PC-9 (cell line): ENCODE measurements at regions not wholly inside any gene's neighbourhood (a gene's known extent, or its start where the extent isn't known, plus 50 kb on each side); places are given as distances from the start of the nearest gene placed in this dataset.

Experiments
- EZH2 ChIP-seq: fragments of 200-600 bp; sonication (generic); IDR thresholded peaks from 2 replicates; pipeline ENCODE4 v1.8.0; 2017; ENCODE audit warnings: antibody characterized with exemption, low read depth
- TF ChIP-seq, protein P1 (sequence below): fragments of 200-600 bp; sonication (generic); conservative IDR thresholded peaks from 2 replicates; pipeline ENCODE4 v1.6.1; 2017; ENCODE audit warnings: mixed run types, antibody characterized with exemption, mild to moderate bottlenecking, moderate library complexity

DNA sequence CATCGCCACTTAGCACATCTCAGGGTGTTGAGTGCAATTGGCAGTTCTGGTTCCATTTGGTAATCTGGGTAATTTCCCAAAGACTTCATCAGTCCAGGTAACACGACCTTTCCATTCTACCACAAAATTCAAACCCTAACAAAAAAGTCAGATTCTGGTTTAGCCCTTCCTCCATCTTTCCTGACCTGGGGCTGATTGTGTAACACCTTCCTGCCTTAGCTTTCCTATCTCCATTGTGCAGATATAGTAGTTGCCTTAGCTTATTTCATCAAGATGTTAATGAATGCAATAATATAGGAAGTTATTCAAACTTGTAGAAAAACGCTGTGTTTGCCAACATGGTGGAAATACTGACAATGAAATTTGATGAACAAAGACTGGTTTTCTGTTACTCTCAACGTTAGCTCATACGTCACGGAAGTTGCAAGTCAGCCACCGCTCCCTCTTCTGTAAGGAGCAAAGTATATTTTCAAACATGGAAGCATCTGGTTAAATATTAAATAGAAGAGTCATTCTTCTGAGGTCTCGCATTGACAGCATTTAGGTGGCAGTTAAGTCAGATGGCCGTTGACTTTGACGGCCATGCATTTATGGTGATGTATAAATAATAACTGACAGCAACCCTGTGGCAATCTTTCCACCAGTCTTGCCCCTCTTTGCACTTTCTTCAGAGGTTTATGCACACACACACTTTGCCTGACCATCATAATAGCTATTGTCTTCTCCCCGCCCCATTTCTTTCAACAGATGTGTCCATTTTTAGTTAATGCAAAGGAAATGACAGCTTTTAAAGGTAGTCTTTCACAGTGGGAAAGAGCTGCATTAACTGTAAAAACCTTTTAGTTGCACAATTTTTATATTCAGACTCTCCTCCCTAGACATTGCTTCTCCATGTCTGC, 205.1 kb upstream of the BMPER start:
- TF ChIP-seq, protein P1, sequence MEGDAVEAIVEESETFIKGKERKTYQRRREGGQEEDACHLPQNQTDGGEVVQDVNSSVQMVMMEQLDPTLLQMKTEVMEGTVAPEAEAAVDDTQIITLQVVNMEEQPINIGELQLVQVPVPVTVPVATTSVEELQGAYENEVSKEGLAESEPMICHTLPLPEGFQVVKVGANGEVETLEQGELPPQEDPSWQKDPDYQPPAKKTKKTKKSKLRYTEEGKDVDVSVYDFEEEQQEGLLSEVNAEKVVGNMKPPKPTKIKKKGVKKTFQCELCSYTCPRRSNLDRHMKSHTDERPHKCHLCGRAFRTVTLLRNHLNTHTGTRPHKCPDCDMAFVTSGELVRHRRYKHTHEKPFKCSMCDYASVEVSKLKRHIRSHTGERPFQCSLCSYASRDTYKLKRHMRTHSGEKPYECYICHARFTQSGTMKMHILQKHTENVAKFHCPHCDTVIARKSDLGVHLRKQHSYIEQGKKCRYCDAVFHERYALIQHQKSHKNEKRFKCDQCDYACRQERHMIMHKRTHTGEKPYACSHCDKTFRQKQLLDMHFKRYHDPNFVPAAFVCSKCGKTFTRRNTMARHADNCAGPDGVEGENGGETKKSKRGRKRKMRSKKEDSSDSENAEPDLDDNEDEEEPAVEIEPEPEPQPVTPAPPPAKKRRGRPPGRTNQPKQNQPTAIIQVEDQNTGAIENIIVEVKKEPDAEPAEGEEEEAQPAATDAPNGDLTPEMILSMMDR: no peak
- no peak for TF ChIP-seq EZH2
